ENCODE measurements at regions not wholly inside any gene's neighbourhood (a gene's known extent, or its start where the extent isn't known, plus 50 kb on each side); places are given as distances from the start of the nearest gene placed in this dataset.

DNA sequence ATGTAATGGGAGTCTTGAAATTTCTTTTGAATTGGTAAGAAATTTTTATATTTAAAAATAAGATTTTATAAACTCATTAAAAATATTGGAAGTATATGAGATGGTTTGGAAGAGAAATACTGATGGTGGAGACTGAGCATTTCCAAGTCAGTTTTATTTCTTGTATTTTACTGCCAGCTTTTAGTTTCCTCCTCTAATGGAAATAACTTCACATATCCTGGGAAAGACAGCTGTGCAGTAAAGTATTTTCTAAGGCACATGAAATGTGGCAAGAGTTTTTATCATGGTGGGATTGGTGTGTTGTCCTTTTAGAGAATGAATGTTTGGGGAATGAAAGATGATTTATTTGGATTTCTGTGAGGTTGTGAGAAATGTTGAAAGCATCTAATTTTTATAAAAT, 346.9 kb upstream of the RGS6 start:
- no peak overlapping the region for H3K4me3 ChIP-seq (ENCODE audit: low read depth, low read length, poor library complexity, severe bottlenecking)
- no peak overlapping the region for H2AFZ ChIP-seq (ENCODE audit: low read length)
- H3F3A ChIP-seq (ENCODE audit: insufficient read depth, low read length) = no peaks in the 10 kb centered on the region
- no peaks in the 10 kb centered on the region for H3K79me2 ChIP-seq (ENCODE audit: insufficient read depth, low read length)
- TF ChIP-seq, protein P1, sequence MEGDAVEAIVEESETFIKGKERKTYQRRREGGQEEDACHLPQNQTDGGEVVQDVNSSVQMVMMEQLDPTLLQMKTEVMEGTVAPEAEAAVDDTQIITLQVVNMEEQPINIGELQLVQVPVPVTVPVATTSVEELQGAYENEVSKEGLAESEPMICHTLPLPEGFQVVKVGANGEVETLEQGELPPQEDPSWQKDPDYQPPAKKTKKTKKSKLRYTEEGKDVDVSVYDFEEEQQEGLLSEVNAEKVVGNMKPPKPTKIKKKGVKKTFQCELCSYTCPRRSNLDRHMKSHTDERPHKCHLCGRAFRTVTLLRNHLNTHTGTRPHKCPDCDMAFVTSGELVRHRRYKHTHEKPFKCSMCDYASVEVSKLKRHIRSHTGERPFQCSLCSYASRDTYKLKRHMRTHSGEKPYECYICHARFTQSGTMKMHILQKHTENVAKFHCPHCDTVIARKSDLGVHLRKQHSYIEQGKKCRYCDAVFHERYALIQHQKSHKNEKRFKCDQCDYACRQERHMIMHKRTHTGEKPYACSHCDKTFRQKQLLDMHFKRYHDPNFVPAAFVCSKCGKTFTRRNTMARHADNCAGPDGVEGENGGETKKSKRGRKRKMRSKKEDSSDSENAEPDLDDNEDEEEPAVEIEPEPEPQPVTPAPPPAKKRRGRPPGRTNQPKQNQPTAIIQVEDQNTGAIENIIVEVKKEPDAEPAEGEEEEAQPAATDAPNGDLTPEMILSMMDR (IDR thresholded peaks at IDR 0.05; ENCODE audit: low read length) = no peak
- no peak for TF ChIP-seq EZH2 (IDR thresholded peaks at IDR 0.05; ENCODE audit: borderline replicate concordance, low read length)
- H3K27ac ChIP-seq (ENCODE audit: low read depth, low read length, poor library complexity, severe bottlenecking) = no peak overlapping the region
- no peaks in the 10 kb centered on the region for H3K27me3 ChIP-seq (ENCODE audit: insufficient read depth, low read length)
- H3K4me2 ChIP-seq (ENCODE audit: low read length) = no peak overlapping the region
- H3K9ac ChIP-seq (ENCODE audit: low read length) = no peak overlapping the region
- H3K9me3 ChIP-seq (ENCODE audit: low read length) = no peaks in the 10 kb centered on the region
- H4K20me1 ChIP-seq (ENCODE audit: insufficient read depth, low read length) = no peaks in the 10 kb centered on the region
- H3K36me3 ChIP-seq (ENCODE audit: insufficient read depth, low read length) = no peaks in the 10 kb centered on the region
- no peaks in the 10 kb centered on the region for H3K9me2 ChIP-seq (ENCODE audit: low read depth, low read length)
- H3K4me1 ChIP-seq (ENCODE audit: insufficient read depth, low read length, severe bottlenecking) = no peaks in the 10 kb centered on the region

DNA sequence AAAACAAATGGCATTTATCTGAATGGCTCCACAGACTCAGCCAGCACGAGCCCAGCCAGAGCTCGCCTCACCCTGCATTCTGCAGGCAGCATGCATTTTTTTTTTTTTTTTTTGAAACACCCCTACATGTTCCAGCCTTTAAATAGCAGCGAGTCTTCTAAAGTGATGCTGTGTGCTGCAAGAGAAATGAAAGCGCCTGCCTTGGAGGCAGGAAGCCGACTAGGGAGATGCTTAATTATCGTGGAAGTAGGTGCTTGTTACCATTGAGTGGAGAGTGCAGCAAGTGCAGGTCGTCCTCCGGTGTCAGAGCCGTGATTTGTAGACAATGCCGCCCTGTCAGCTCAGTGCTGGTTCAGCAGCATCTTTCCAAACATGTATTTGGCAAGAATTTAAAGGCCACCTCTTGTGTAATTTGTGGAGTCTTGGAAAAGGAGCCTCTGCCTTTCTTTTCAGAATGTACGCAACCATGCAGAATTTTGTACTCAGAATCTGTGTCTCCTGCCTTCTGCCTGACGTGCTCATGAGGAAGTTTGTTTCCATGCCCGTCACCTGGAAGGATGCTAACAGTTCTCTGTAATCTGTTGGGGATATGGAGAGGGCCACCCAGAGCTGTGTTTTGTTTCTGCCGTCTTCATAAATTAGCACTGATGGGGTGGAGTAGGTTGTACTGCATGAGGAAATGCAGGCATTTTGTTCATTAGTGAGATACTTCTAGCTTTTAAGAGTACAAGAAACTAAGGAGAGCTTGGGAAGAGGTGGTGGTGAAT, 345.9 kb upstream of the RGS6 start:
- no peaks in the 10 kb centered on the region for H4K20me1 ChIP-seq (ENCODE audit: insufficient read depth, low read length)
- no peaks in the 10 kb centered on the region for H3K9me3 ChIP-seq (ENCODE audit: low read length)
- H3F3A ChIP-seq (ENCODE audit: insufficient read depth, low read length) = no peaks in the 10 kb centered on the region
- no peak overlapping the region for H3K4me2 ChIP-seq (ENCODE audit: low read length)
- TF ChIP-seq, protein P1 (IDR thresholded peaks at IDR 0.05; ENCODE audit: low read length) = no peak
- TF ChIP-seq EZH2 (IDR thresholded peaks at IDR 0.05; ENCODE audit: borderline replicate concordance, low read length) = no peak
- H3K4me3 ChIP-seq (ENCODE audit: low read depth, low read length, poor library complexity, severe bottlenecking) = no peak overlapping the region
- no peak overlapping the region for H3K27ac ChIP-seq (ENCODE audit: low read depth, low read length, poor library complexity, severe bottlenecking)
- no peak overlapping the region for H2AFZ ChIP-seq (ENCODE audit: low read length)
- no peaks in the 10 kb centered on the region for H3K36me3 ChIP-seq (ENCODE audit: insufficient read depth, low read length)
- H3K79me2 ChIP-seq (ENCODE audit: insufficient read depth, low read length) = no peaks in the 10 kb centered on the region
- no peaks in the 10 kb centered on the region for H3K9me2 ChIP-seq (ENCODE audit: low read depth, low read length)
- H3K27me3 ChIP-seq (ENCODE audit: insufficient read depth, low read length) = no peaks in the 10 kb centered on the region
- no peaks in the 10 kb centered on the region for H3K4me1 ChIP-seq (ENCODE audit: insufficient read depth, low read length, severe bottlenecking)
- no peak overlapping the region for H3K9ac ChIP-seq (ENCODE audit: low read length)

DNA sequence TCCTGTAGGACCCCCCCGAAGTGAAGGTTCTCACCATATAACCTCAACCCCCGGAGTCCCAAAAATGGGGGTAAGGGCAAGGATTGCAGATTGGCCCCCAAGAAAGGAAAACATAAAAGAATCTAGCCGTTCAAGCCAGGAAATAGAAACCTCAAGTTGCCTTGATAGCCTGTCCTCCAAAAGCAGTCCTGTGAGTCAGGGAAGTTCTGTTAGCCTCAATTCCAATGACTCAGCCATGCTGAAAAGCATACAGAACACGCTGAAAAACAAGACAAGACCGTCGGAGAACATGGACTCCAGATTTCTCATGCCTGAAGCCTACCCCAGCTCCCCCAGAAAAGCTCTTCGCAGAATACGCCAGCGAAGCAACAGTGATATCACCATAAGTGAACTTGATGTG, 344.2 kb upstream of the RGS6 start:
- Histone ChIP-seq H3K27ac (ENCODE audit: low read depth, low read length, poor library complexity, severe bottlenecking) (no peak overlapping the region), H3K36me3 (ENCODE audit: insufficient read depth, low read length) (no peaks in the 10 kb centered on the region), H3F3A (ENCODE audit: insufficient read depth, low read length) (no peaks in the 10 kb centered on the region), H3K27me3 (ENCODE audit: insufficient read depth, low read length) (no peaks in the 10 kb centered on the region), H4K20me1 (ENCODE audit: insufficient read depth, low read length) (no peaks in the 10 kb centered on the region), H3K9ac (ENCODE audit: low read length) (no peak overlapping the region), H3K9me3 (ENCODE audit: low read length) (no peaks in the 10 kb centered on the region), H3K9me2 (ENCODE audit: low read depth, low read length) (no peaks in the 10 kb centered on the region), H3K79me2 (ENCODE audit: insufficient read depth, low read length) (no peaks in the 10 kb centered on the region), H3K4me1 (ENCODE audit: insufficient read depth, low read length, severe bottlenecking) (peaks cover 12% of the 10 kb centered on the region), H3K4me3 (ENCODE audit: low read depth, low read length, poor library complexity, severe bottlenecking) (no peak overlapping the region), H3K4me2 (ENCODE audit: low read length) (no peak overlapping the region), H2AFZ (ENCODE audit: low read length) (no peak overlapping the region)
- TF ChIP-seq, protein P1 (IDR thresholded peaks at IDR 0.05; ENCODE audit: low read length) = no peak
- TF ChIP-seq EZH2 (IDR thresholded peaks at IDR 0.05; ENCODE audit: borderline replicate concordance, low read length) = no peak

All from OCI-LY1 (cell line).